Adipocyte (in vitro differentiated cells): ENCODE measurements at regions not wholly inside any gene's neighbourhood (a gene's known extent, or its start where the extent isn't known, plus 50 kb on each side); places are given as distances from the start of the nearest gene placed in this dataset.
"Not testable (repeated sequence)": the region's sequence is repeated elsewhere in the genome, so short reads cannot be mapped to it uniquely, and the experiment has no call there.

Experiments used
- DNase-seq: peaks from one replicate; pipeline ENCODE4 v3.0.0-alpha.2; 2015; ENCODE audit warnings: low read depth
- H3K27me3 ChIP-seq: replicated peaks from 2 replicates; pipeline ENCODE4 v1.7.0; 2013; ENCODE audit warnings: mild to moderate bottlenecking, low read length, moderate library complexity; ENCODE audit not compliant: control insufficient read depth, insufficient read depth
- H3K36me3 ChIP-seq: 2 replicates; pipeline ENCODE4 v1.7.0; 2013; ENCODE audit warnings: low read length, mild to moderate bottlenecking, moderate library complexity; ENCODE audit not compliant: control insufficient read depth, insufficient read depth, severe bottlenecking
- H3K4me1 ChIP-seq: 2 replicates; pipeline ENCODE4 v1.7.0; 2013; ENCODE audit warnings: mild to moderate bottlenecking, low read length, moderate library complexity; ENCODE audit not compliant: control insufficient read depth, insufficient read depth
- H3K4me3 ChIP-seq: 2 replicates; pipeline ENCODE4 v1.7.0; 2013; ENCODE audit warnings: mild to moderate bottlenecking, low read length, moderate library complexity
- H3K9ac ChIP-seq: 2 replicates; pipeline ENCODE4 v1.7.0; 2013; ENCODE audit warnings: mild to moderate bottlenecking, low read length, moderate library complexity
- H3K9me3 ChIP-seq: 2 replicates; pipeline ENCODE4 v1.7.0; 2013; ENCODE audit warnings: mild to moderate bottlenecking, low read length, moderate library complexity; ENCODE audit not compliant: control insufficient read depth

DNA sequence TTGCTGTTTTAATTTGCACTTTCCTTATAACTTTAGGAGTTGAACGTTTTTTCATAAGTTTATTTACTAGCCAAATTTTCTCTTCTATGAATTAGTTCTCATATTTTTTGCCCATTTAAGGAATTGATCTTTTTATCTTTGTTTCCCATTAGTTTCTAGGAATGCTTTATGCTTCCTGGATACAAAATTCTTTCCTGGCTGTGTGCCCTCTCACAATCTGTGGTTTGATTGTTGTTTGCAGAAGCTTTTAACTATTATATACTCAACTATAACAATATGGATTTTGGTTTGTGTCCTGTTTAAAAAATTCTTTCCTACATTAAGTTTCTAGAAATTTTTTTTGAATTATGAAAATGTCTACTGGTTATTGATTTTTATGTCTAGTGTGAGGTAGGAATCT is 206.3 kb downstream of the CSNK1G3 start:
- Histone ChIP-seq H3K4me3 (no peak overlapping the region), H3K4me1 (no peaks in the 10 kb centered on the region), H3K27me3 (no peaks in the 10 kb centered on the region), H3K36me3 (no peaks in the 10 kb centered on the region), H3K9ac (no peak overlapping the region), H3K9me3 (no peaks in the 10 kb centered on the region)
- DNase-seq = no peak

DNA sequence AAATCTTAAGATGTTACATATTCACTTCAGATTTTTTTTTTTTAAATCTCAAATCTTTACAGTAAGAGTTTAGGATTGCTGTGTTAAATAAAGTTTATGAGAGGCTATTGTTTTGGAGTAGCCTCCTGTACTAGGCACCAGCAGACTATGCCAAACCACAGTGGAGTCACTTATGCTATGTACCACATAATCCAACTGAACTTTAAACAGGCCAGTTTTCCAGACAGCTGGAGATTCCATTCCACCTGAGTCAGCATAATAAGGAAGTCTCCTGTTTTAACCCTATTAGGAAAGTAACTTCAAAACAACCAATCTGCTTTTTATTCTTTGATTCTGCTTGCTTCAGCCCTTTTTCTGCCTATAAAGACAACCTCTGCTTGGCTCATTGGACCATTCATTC is 205.2 kb downstream of the CSNK1G3 start:
- no peaks in the 10 kb centered on the region for H3K4me1 ChIP-seq
- H3K9ac ChIP-seq = no peak overlapping the region
- H3K36me3 ChIP-seq = no peaks in the 10 kb centered on the region
- DNase-seq = peak; percentile 45
- no peaks in the 10 kb centered on the region for H3K27me3 ChIP-seq
- no peaks in the 10 kb centered on the region for H3K9me3 ChIP-seq
- H3K4me3 ChIP-seq = no peak overlapping the region

DNA sequence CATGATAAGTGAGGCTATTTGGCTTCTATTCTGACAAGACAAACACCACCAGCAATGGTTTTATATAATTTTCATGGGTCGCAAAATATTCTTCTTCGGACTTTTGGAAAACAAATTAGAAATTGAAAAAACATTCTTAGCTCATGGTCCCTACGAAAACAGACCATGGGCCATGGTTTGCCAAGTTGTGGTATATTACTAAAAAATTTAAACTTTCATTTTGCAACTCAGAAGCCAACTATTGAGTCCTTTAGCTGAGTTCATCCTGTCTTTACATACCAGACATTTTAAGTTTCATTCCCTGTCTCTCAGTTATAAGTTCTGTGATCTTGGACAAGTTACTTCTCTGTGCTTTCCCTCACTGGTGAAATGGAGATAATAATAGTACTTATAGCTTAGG is 198.1 kb downstream of the CSNK1G3 start:
- H3K36me3 ChIP-seq = no peaks in the 10 kb centered on the region
- no peak overlapping the region for H3K4me3 ChIP-seq
- no peaks in the 10 kb centered on the region for H3K9me3 ChIP-seq
- H3K9ac ChIP-seq = no peak overlapping the region
- no peaks in the 10 kb centered on the region for H3K27me3 ChIP-seq
- peak; percentile 25 for DNase-seq
- H3K4me1 ChIP-seq = peaks cover 43% of the 10 kb centered on the region

DNA sequence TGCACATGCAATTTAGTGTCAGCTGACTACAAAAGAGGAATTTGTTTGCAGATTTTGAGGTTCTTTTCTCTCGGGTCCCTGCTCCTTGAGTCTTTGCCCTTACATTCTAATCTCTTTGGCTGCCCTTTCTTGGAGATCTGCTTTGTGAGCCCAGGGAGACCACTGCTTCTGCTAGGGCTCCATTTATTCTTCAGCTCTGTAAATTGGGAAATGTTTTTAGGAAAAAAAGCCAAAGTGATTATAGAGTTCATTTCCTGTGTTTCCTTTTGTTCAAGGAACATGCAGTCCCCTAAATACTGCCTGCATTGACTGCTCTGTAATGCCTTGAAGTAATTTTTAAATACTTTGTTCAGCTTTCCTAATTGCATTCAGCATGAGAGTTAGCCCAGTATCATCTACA is 197.4 kb downstream of the CSNK1G3 start:
- Histone ChIP-seq H3K4me1 (peaks cover 43% of the 10 kb centered on the region), H3K36me3 (no peaks in the 10 kb centered on the region), H3K9ac (peak overlapping the region; percentile 56), H3K9me3 (no peaks in the 10 kb centered on the region), H3K4me3 (peak overlapping the region; percentile 3), H3K27me3 (no peaks in the 10 kb centered on the region)
- no peak for DNase-seq

DNA sequence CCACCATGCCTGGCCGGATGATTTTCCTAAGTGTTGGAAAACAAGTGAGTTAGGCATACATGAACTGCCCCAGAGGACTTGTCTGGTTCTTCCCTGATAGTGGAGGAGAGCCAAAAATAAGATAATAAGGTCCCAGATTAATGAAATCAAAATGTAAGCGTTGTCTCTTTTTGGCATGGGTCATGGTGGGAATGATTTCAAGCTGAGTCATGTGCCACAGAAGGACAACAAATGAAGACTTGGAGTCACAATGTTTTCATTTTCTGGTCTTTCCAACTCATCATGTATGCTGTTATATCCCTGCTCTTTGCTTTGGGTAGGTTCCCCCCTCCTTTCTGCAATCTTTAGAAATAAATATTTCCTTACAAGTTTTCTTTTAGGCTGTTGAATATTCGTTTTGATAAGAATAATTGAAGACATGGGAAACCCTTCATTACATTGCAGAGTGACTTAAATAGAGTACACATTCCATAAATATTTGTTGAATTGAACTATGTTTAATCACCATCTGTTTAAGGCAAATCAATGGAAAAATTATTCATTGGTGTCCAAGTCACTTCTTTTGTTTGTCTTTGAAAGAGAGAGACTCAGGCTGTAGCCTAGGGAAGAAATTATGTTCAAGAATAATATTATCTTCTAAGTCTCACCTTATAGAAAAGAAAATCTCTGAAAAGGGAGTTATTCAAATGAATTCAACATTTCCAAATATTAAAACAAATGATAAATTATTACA is 196.3 kb downstream of the CSNK1G3 start:
- peak overlapping the region; percentile 3 for H3K4me3 ChIP-seq
- H3K9me3 ChIP-seq = no peaks in the 10 kb centered on the region
- H3K4me1 ChIP-seq = peaks cover 43% of the 10 kb centered on the region
- H3K9ac ChIP-seq = peak overlapping the region; percentile 7
- H3K27me3 ChIP-seq = no peaks in the 10 kb centered on the region
- no peaks in the 10 kb centered on the region for H3K36me3 ChIP-seq
- DNase-seq = peak; percentile 43

DNA sequence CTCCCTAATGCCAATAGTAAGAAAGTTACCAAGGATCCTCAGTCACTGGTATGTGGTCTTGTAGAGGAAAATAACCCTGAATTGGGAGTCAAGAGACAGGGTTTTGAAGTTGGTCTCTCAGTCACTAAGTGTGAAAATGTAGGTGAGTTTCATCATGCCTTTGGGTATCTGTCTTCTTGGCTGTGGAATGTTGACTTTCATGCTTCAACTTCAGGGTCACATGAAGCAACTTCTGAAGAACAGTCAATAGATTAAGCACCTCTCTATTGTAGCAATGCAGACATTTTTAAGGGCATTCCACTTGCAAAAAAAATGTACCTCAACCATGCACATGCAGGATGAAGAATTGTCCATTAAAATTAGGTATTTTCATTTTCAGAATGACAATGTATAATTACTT is 194.6 kb downstream of the CSNK1G3 start:
- DNase-seq = no peak
- H3K9ac ChIP-seq = no peak overlapping the region
- H3K9me3 ChIP-seq = no peaks in the 10 kb centered on the region
- no peaks in the 10 kb centered on the region for H3K27me3 ChIP-seq
- H3K4me1 ChIP-seq = peaks cover 46% of the 10 kb centered on the region
- H3K36me3 ChIP-seq = no peaks in the 10 kb centered on the region
- H3K4me3 ChIP-seq = no peak overlapping the region

DNA sequence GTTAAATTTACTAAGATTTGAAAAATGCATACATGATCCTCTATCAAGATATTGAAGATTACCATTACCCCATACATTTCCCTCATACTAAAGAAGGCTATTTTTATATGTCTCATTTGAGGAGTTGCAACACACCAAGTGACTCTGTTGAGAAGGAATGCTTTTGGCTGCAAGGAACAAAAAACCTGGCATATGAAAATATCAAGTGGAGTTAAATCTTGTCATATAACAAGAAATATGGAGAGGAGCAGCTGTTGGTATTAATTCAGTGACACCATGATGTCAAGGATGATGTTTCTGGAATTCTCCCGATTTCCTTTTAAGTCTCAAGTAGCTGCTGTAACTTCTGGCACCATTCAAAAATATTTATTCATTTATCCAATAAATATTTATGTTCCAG is 193.8 kb downstream of the CSNK1G3 start:
- H3K36me3 ChIP-seq = no peaks in the 10 kb centered on the region
- H3K4me1 ChIP-seq = peaks cover 51% of the 10 kb centered on the region
- peak; percentile 60 for DNase-seq
- H3K9me3 ChIP-seq = no peaks in the 10 kb centered on the region
- H3K4me3 ChIP-seq = no peak overlapping the region
- no peak overlapping the region for H3K9ac ChIP-seq
- H3K27me3 ChIP-seq = no peaks in the 10 kb centered on the region

DNA sequence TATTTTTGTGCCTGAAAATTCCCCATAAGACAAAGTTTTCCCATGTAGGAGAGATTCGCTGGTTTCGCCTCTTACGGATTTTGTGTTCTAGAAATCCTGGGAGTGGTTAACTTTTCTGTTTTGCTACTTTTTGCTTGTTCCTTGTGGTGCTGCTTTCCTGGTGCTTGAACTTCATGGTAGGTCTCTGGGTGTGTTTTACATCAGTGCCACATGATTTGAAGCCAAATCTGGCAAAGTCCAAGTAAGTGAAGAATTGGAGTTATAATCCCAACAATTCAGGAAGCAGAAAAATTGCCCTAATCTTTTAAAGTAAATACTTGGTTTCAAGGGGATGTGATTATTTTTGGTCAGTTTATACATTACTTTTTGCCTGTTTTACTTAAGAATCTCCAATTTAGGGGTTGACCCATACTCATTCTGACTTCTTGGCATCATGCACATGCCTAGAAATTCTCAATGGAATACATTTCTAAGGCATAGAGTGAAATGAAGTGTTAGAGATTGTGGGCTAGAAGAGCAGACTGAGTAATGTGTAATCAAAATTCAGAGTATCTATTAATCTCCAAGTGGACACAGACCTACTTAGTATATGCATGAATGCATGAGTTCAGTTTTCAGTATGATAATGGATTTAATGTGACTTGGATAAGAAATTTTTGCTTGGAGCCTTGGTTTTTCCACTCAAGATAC is 189.7 kb downstream of the CSNK1G3 start:
- Histone ChIP-seq H3K4me3 (peak overlapping the region; percentile 20), H3K9me3 (no peaks in the 10 kb centered on the region), H3K27me3 (no peaks in the 10 kb centered on the region), H3K36me3 (no peaks in the 10 kb centered on the region), H3K4me1 (peaks cover 43% of the 10 kb centered on the region), H3K9ac (peak overlapping the region; percentile 48)
- DNase-seq = no peak

DNA sequence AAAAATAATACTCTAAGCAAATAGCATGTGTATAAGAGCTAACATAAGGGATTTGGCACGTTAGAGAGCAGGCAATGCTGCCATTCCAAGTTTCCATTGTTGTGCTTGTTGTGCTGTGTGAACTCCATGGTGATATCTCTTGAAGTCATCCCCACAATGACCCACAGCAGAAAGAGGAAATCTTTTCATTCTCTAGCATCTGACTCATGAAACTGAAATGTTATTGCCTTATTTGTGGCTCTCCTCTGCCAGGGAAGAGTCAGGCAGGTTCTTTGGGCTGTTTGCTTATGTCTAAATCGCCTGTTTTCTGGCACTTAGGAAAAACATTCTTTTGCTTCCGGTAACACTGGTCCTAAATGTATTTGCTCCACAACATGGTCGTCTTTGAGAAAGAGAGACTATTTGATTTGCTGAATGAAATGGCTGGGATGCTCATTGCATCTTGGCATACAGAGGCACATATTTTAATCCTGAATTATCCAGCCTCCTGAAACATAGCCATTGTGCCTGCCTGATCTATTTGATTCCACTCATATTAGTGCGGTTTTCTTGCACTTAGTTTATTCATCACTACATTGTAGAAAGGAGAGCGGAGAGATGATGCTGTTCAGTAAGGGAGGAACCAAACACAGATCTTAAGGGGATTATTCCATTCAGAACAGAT is 188.8 kb downstream of the CSNK1G3 start:
- peak; percentile 92 for DNase-seq
- Histone ChIP-seq H3K9me3 (no peaks in the 10 kb centered on the region), H3K4me3 (peak overlapping the region; percentile 20), H3K4me1 (peaks cover 40% of the 10 kb centered on the region), H3K27me3 (no peaks in the 10 kb centered on the region), H3K9ac (peak overlapping the region; percentile 48), H3K36me3 (no peaks in the 10 kb centered on the region)

DNA sequence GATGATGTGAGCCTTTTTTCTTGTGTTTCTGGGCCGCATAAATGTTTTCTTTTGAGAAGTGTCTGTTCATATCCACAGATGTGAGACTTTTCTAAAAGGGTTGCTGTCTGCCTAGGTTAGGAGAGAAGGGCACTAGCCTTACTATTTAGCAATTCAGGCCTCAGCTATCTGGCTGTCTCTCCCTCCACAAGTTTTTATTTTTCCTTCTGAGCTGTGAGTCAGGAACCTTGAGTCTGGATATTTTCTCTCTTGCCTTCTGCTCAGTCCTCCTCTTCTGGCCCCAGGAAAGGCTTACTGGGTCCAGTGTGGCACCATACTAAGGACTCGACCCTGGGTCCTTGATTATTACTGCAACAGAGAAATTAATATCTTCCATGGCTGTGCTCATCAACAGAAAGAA is 187.6 kb downstream of the CSNK1G3 start:
- Histone ChIP-seq H3K4me3 (peak overlapping the region; percentile 13), H3K27me3 (no peaks in the 10 kb centered on the region), H3K9ac (peak overlapping the region; percentile 35), H3K36me3 (no peaks in the 10 kb centered on the region), H3K9me3 (no peaks in the 10 kb centered on the region), H3K4me1 (peaks cover 32% of the 10 kb centered on the region)
- DNase-seq = peak; percentile 7

DNA sequence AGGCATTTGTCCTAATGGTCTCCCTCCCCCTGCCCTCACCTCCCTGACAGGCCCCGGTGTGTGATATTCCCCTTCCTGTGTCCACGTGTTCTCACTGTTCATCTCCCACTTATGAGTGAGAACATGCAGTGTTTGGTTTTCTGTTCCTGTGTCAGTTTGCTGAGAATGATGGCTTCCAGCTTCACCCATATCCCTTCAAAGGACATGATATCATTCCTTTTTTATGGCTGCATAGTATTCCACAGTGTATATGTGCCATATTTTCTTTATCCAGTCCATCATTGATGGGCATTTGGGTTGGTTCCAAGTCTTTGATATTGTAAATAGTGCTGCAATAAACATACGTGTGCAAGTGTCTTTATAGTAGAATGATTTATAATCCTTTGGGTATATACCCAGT is 187.0 kb downstream of the CSNK1G3 start:
- H3K4me1 ChIP-seq = peaks cover 32% of the 10 kb centered on the region
- H3K9me3 ChIP-seq, H3K9ac ChIP-seq, H3K4me3 ChIP-seq, H3K36me3 ChIP-seq, DNase-seq, H3K27me3 ChIP-seq: not testable (repeated sequence)
